Fibroblast of lung (primary cell): ENCODE measurements at regions not wholly inside any gene's neighbourhood (a gene's known extent, or its start where the extent isn't known, plus 50 kb on each side); places are given as distances from the start of the nearest gene placed in this dataset.

Experiments
- DNase-seq, 2 donors: peaks; one replicate each; pipeline versions ENCODE4 v3.0.0 to v3.0.0-alpha.2; 2010; ENCODE audit warnings: low read depth in 2 of 2
- H2AFZ ChIP-seq: 2 replicates; pipeline ENCODE4 v1.5.1; 2012; ENCODE audit warnings: low read length, control low read depth, inconsistent platforms
- H3K27ac ChIP-seq: 2 replicates; pipeline ENCODE4 v1.5.1; 2011; ENCODE audit warnings: low read length, control low read depth; ENCODE audit not compliant: insufficient read depth
- H3K27me3 ChIP-seq: 2 replicates; pipeline ENCODE4 v1.5.1; 2011; ENCODE audit warnings: mild to moderate bottlenecking, low read length; ENCODE audit not compliant: control insufficient read depth, insufficient read depth
- H3K36me3 ChIP-seq: 2 replicates; pipeline ENCODE4 v1.5.1; 2011; ENCODE audit warnings: low read length; ENCODE audit not compliant: control insufficient read depth, insufficient read depth
- H3K4me1 ChIP-seq: 2 replicates; pipeline ENCODE4 v1.5.1; 2011; ENCODE audit warnings: low read length; ENCODE audit not compliant: control insufficient read depth, insufficient read depth; ENCODE audit errors: extremely low read depth
- H3K4me2 ChIP-seq: 2 replicates; pipeline ENCODE4 v1.5.1; 2011; ENCODE audit warnings: low read length, control low read depth; ENCODE audit not compliant: insufficient read depth; ENCODE audit errors: extremely low read depth
- H3K4me3 ChIP-seq, 4 experiments: fragments of 200-600 bp in 1 of 4; sonication (generic) in 1 of 4; replicated peaks in 1 of 4; 2 replicates each; pipeline ENCODE4 v1.5.1; 2011 to 2016; ENCODE audit warnings: low read length in 4 of 4, low read depth in 3 of 4, mild to moderate bottlenecking in 3 of 4, control low read depth in 2 of 4, inconsistent platforms in 1 of 4, mixed read lengths in 1 of 4; ENCODE audit not compliant: insufficient read depth in 1 of 4; ENCODE audit errors: control extremely low read depth in 1 of 4
- H3K79me2 ChIP-seq: 2 replicates; pipeline ENCODE4 v1.5.1; 2012; ENCODE audit warnings: mild to moderate bottlenecking, low read length, inconsistent platforms; ENCODE audit not compliant: control insufficient read depth, insufficient read depth
- H3K9ac ChIP-seq: 2 replicates; pipeline ENCODE4 v1.5.1; 2011; ENCODE audit warnings: mild to moderate bottlenecking, low read length, control low read depth; ENCODE audit not compliant: insufficient read depth
- H3K9me3 ChIP-seq: 2 replicates; pipeline ENCODE4 v1.5.1; 2012; ENCODE audit warnings: low read depth, low read length; ENCODE audit not compliant: control insufficient read depth, insufficient read depth
- H4K20me1 ChIP-seq: 2 replicates; pipeline ENCODE4 v1.5.1; 2011; ENCODE audit warnings: low read length; ENCODE audit not compliant: control insufficient read depth, insufficient read depth; ENCODE audit errors: extremely low read depth
- CTCF ChIP-seq, 2 donors: IDR thresholded peaks in 1 of 2; conservative IDR thresholded peaks in 1 of 2; 1 replicate in 1 of 2; 2 replicates in 1 of 2; pipeline ENCODE4 v1.5.1; 2011 to 2012; ENCODE audit warnings: low read length in 2 of 2, control low read depth in 1 of 2, inconsistent platforms in 1 of 2, low read depth in 1 of 2, mild to moderate bottlenecking in 1 of 2
- EZH2 ChIP-seq: IDR thresholded peaks from 2 replicates; pipeline ENCODE4 v1.5.1; 2012; ENCODE audit warnings: low read length, control low read depth, mild to moderate bottlenecking; ENCODE audit errors: missing control alignments

GRCh38 chr20:50317609-50318008 is 127.0 kb downstream of the CEBPB start:
- TF ChIP-seq EZH2 (no peak), CTCF (conservative IDR thresholded peaks at IDR 0.05 in 1 of 2, IDR thresholded peaks at IDR 0.05 in 1 of 2; ENCODE audit: low read depth in 1 of 2, low read length in 2 of 2) (no peak)
- Histone ChIP-seq H3K9ac (no peak overlapping the region), H3K9me3 (no peaks in the 10 kb centered on the region), H3K4me2 (no peak overlapping the region), H3K27ac (no peak overlapping the region), H2AFZ (no peak overlapping the region), H3K36me3 (no peaks in the 10 kb centered on the region), H4K20me1 (no peaks in the 10 kb centered on the region), H3K4me3 (no peak overlapping the region), H3K4me1 (peaks cover 21% of the 10 kb centered on the region), H3K27me3 (no peaks in the 10 kb centered on the region), H3K79me2 (no peaks in the 10 kb centered on the region)
- DNase-seq: no peak

GRCh38 chr20:50318710-50319109 is 128.1 kb downstream of the CEBPB start:
- no peak overlapping the region for H2AFZ ChIP-seq
- peaks cover 19% of the 10 kb centered on the region for H3K4me1 ChIP-seq
- H3K9me3 ChIP-seq: no peaks in the 10 kb centered on the region
- no peak overlapping the region for H3K27ac ChIP-seq
- peak in 1 of 2 donors; percentile 17 for DNase-seq
- H3K4me2 ChIP-seq: no peak overlapping the region
- TF ChIP-seq CTCF (conservative IDR thresholded peaks at IDR 0.05 in 1 of 2, IDR thresholded peaks at IDR 0.05 in 1 of 2; ENCODE audit: low read depth in 1 of 2, low read length in 2 of 2) (no peak), EZH2 (no peak)
- H4K20me1 ChIP-seq: no peaks in the 10 kb centered on the region
- H3K9ac ChIP-seq: no peak overlapping the region
- no peak overlapping the region for H3K4me3 ChIP-seq
- H3K79me2 ChIP-seq: no peaks in the 10 kb centered on the region
- H3K36me3 ChIP-seq: no peaks in the 10 kb centered on the region
- H3K27me3 ChIP-seq: no peaks in the 10 kb centered on the region

GRCh38 chr20:50320005-50320900 is 129.6 kb downstream of the CEBPB start:
- Histone ChIP-seq H3K4me3 (peak overlapping the region in 1 of 4 experiments; percentile 31), H3K4me2 (no peak overlapping the region), H3K9ac (no peak overlapping the region), H4K20me1 (no peaks in the 10 kb centered on the region), H3K27me3 (no peaks in the 10 kb centered on the region), H3K9me3 (no peaks in the 10 kb centered on the region), H3K36me3 (no peaks in the 10 kb centered on the region), H3K4me1 (peaks cover 19% of the 10 kb centered on the region), H3K27ac (peak overlapping the region; percentile 60), H2AFZ (no peak overlapping the region), H3K79me2 (no peaks in the 10 kb centered on the region)
- TF ChIP-seq CTCF (conservative IDR thresholded peaks at IDR 0.05 in 1 of 2, IDR thresholded peaks at IDR 0.05 in 1 of 2; ENCODE audit: low read depth in 1 of 2, low read length in 2 of 2): no peak
- TF ChIP-seq EZH2: no peak
- DNase-seq: peak in 1 of 2 donors; percentile 8
